Neuronal stem cell (in vitro differentiated cells): ENCODE measurements at regions not wholly inside any gene's neighbourhood (a gene's known extent, or its start where the extent isn't known, plus 50 kb on each side); places are given as distances from the start of the nearest gene placed in this dataset.

Experiments used
- DNase-seq: peaks from one replicate; pipeline ENCODE4 v3.0.0-alpha.2; 2013; ENCODE audit warnings: low spot score
- H2AFZ ChIP-seq: one replicate; pipeline ENCODE4 v1.6.1; 2013; ENCODE audit warnings: mild to moderate bottlenecking, low read length, inconsistent platforms
- H2AK5ac ChIP-seq: 2 replicates; pipeline ENCODE4 v1.6.1; 2013; ENCODE audit warnings: low read depth, mild to moderate bottlenecking, inconsistent platforms, low read length, moderate library complexity, mixed read lengths
- H2BK120ac ChIP-seq: 2 replicates; pipeline ENCODE4 v1.6.1; 2013; ENCODE audit warnings: low read depth, mild to moderate bottlenecking, inconsistent platforms, low read length, moderate library complexity, mixed read lengths
- H2BK12ac ChIP-seq: one replicate; pipeline ENCODE4 v1.6.1; 2013; ENCODE audit warnings: low read length, inconsistent platforms
- H2BK15ac ChIP-seq: 2 replicates; pipeline ENCODE4 v1.6.1; 2013; ENCODE audit warnings: mild to moderate bottlenecking, low read length, inconsistent platforms, mixed read lengths
- H2BK5ac ChIP-seq: one replicate; pipeline ENCODE4 v1.6.1; 2013; ENCODE audit warnings: inconsistent platforms, mild to moderate bottlenecking, low read length, moderate library complexity
- H3K14ac ChIP-seq: one replicate; pipeline ENCODE4 v1.6.1; 2013; ENCODE audit warnings: low read length, inconsistent platforms
- H3K18ac ChIP-seq: 2 replicates; pipeline ENCODE4 v1.6.1; 2013; ENCODE audit warnings: low read length, inconsistent platforms
- H3K23ac ChIP-seq: 2 replicates; pipeline ENCODE4 v1.6.1; 2013; ENCODE audit warnings: low read depth, mild to moderate bottlenecking, mixed read lengths, low read length, inconsistent platforms; ENCODE audit not compliant: poor library complexity
- H3K27ac ChIP-seq: replicated peaks from 3 replicates; pipeline ENCODE4 v1.5.1; 2013; ENCODE audit warnings: low read length, inconsistent platforms
- H3K27me3 ChIP-seq, 3 experiments: 2 replicates each; pipeline ENCODE4 v1.6.1; 2013; ENCODE audit warnings: low read length in 3 of 3, mild to moderate bottlenecking in 2 of 3, inconsistent platforms in 1 of 3, low read depth in 1 of 3, mixed read lengths in 1 of 3, moderate library complexity in 1 of 3; ENCODE audit not compliant: control insufficient read depth in 3 of 3, insufficient read depth in 3 of 3
- H3K36me3 ChIP-seq, 2 donors: replicated peaks in 1 of 2; 2 replicates each; pipeline ENCODE4 v1.6.1; 2013; ENCODE audit warnings: low read length in 2 of 2; ENCODE audit not compliant: control insufficient read depth in 2 of 2, insufficient read depth in 2 of 2
- H3K4ac ChIP-seq: 2 replicates; pipeline ENCODE4 v1.6.1; 2013; ENCODE audit warnings: inconsistent platforms, mild to moderate bottlenecking, low read length, moderate library complexity
- H3K4me1 ChIP-seq, 2 donors: 1 replicate in 1 of 2; 2 replicates in 1 of 2; pipeline ENCODE4 v1.6.1; 2013; ENCODE audit warnings: low read length in 2 of 2, low read depth in 1 of 2; ENCODE audit not compliant: control insufficient read depth in 2 of 2, insufficient read depth in 1 of 2
- H3K4me2 ChIP-seq: one replicate; pipeline ENCODE4 v1.6.1; 2013; ENCODE audit warnings: mild to moderate bottlenecking, low read length, inconsistent platforms; ENCODE audit not compliant: insufficient read depth, poor library complexity, severe bottlenecking
- H3K4me3 ChIP-seq, 2 donors: 2 replicates each; pipeline ENCODE4 v1.5.1; 2013; ENCODE audit warnings: low read length in 2 of 2, mild to moderate bottlenecking in 2 of 2, inconsistent platforms in 1 of 2, moderate library complexity in 1 of 2
- H3K79me1 ChIP-seq: one replicate; pipeline ENCODE4 v1.6.1; 2013; ENCODE audit warnings: low read depth, mild to moderate bottlenecking, inconsistent platforms, low read length, moderate library complexity
- H3K9ac ChIP-seq: one replicate; pipeline ENCODE4 v1.6.1; 2013; ENCODE audit warnings: mild to moderate bottlenecking, low read depth, low read length, inconsistent platforms; ENCODE audit not compliant: poor library complexity
- H3K9me3 ChIP-seq, 2 donors: replicated peaks in 1 of 2; 2 replicates each; pipeline versions ENCODE3 to v1.6.1; 2013; ENCODE audit warnings: low read length in 2 of 2, mild to moderate bottlenecking in 2 of 2, inconsistent platforms in 1 of 2, low read depth in 1 of 2, mixed read lengths in 1 of 2, moderate library complexity in 1 of 2; ENCODE audit not compliant: control insufficient read depth in 2 of 2, insufficient read depth in 1 of 2
- H4K8ac ChIP-seq: one replicate; pipeline ENCODE4 v1.6.1; 2013; ENCODE audit warnings: low read depth, mild to moderate bottlenecking, inconsistent platforms, low read length, moderate library complexity
- H4K91ac ChIP-seq: one replicate; pipeline ENCODE4 v1.6.1; 2013; ENCODE audit warnings: low read length, low read depth, mild to moderate bottlenecking, inconsistent platforms; ENCODE audit not compliant: poor library complexity
- whole genome bisulfite sequencing, 2 donors: extraction: QIAGEN DNeasy Blood & Tissue Kit; methylation state at CpG; one replicate each; pipeline ENCODE4 v1.1.7; 2013; ENCODE audit warnings: missing lambda C conversion rate in 2 of 2, mixed read lengths in 1 of 2; ENCODE audit not compliant: insufficient read length in 2 of 2, insufficient replicate concordance in 1 of 2; ENCODE audit errors: extremely low coverage in 2 of 2; 5-methylcytosine and 5-hydroxymethylcytosine counted together

DNA sequence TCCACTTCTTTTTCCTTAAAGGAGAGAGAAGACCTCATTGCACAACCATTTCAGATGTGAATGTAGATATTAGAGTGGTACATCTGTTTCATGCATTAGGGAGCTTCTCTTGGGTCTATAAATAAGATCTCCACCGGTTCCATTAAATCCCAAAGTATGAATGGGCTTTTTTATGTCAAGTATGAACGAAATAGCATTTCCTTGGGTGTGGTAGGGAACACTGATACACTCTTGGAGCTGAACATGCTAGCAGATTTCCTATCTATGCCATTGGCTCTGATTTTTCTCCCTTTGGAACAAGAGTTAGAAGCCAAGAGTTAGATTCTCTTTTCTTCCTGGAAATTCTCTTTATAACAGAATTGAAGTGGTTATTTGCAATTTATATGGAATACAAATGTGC lies 245.6 kb upstream of the ADAMTS5 start:
- no peak overlapping the region for H2BK5ac ChIP-seq
- H3K4ac ChIP-seq, result no peak overlapping the region
- no peak overlapping the region for H3K18ac ChIP-seq
- H3K27ac ChIP-seq, result no peak overlapping the region
- H3K14ac ChIP-seq, result no peak overlapping the region
- H2BK120ac ChIP-seq, result no peak overlapping the region
- no peak overlapping the region for H3K4me3 ChIP-seq
- no peaks in the 10 kb centered on the region for H3K9me3 ChIP-seq
- H3K27me3 ChIP-seq, result no peaks in the 10 kb centered on the region
- DNase-seq, result no peak
- no peak overlapping the region for H2BK12ac ChIP-seq
- H2AFZ ChIP-seq, result no peak overlapping the region
- H3K36me3 ChIP-seq, result no peaks in the 10 kb centered on the region
- no peak overlapping the region for H3K23ac ChIP-seq
- no peaks in the 10 kb centered on the region for H3K79me1 ChIP-seq
- no peak overlapping the region for H2AK5ac ChIP-seq
- H3K9ac ChIP-seq, result no peak overlapping the region
- no peak overlapping the region for H4K91ac ChIP-seq
- no peak overlapping the region for H4K8ac ChIP-seq
- no CpG with 5 or more reads among the region's 2 CpGs for WGBS, 2 donors
- H3K4me1 ChIP-seq, result peaks cover 3% of the 10 kb centered on the region in 2 donors
- no peak overlapping the region for H2BK15ac ChIP-seq
- no peak overlapping the region for H3K4me2 ChIP-seq

DNA sequence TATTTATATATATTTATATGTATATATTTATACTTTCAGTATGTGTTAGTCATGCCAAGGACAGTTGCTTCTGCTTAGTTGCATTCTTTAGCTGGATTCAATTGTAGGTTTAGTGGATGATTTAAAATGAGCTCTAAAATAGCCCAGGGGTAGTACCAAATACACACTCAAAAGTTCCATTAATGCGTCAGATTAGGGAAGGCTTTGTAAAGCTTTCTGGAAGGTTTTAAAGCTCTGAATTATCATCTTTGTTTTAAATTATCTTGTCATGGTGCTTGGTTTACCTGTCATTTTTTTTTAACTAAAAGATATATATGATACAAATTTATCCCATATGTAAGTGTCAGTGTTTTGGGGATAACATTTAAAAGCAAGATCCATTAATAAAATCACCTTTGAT lies 242.7 kb upstream of the ADAMTS5 start:
- H3K27ac ChIP-seq, result no peak overlapping the region
- no peak overlapping the region for H2BK12ac ChIP-seq
- H3K79me1 ChIP-seq, result no peaks in the 10 kb centered on the region
- H3K4me1 ChIP-seq, result peaks cover 0 to 2% of the 10 kb centered on the region in 2 donors
- H3K4me2 ChIP-seq, result no peak overlapping the region
- DNase-seq, result no peak
- no peaks in the 10 kb centered on the region for H3K27me3 ChIP-seq
- no peak overlapping the region for H3K14ac ChIP-seq
- H3K9ac ChIP-seq, result no peak overlapping the region
- no peak overlapping the region for H2BK120ac ChIP-seq
- H3K4ac ChIP-seq, result no peak overlapping the region
- no peaks in the 10 kb centered on the region for H3K36me3 ChIP-seq
- H3K9me3 ChIP-seq, result no peaks in the 10 kb centered on the region
- WGBS, 2 donors, result no CpG with 5 or more reads among the region's 1 CpG
- no peak overlapping the region for H3K23ac ChIP-seq
- H4K8ac ChIP-seq, result no peak overlapping the region
- H2AFZ ChIP-seq, result no peak overlapping the region
- H2BK5ac ChIP-seq, result no peak overlapping the region
- H4K91ac ChIP-seq, result no peak overlapping the region
- H2BK15ac ChIP-seq, result no peak overlapping the region
- no peak overlapping the region for H2AK5ac ChIP-seq
- H3K18ac ChIP-seq, result no peak overlapping the region
- no peak overlapping the region for H3K4me3 ChIP-seq

DNA sequence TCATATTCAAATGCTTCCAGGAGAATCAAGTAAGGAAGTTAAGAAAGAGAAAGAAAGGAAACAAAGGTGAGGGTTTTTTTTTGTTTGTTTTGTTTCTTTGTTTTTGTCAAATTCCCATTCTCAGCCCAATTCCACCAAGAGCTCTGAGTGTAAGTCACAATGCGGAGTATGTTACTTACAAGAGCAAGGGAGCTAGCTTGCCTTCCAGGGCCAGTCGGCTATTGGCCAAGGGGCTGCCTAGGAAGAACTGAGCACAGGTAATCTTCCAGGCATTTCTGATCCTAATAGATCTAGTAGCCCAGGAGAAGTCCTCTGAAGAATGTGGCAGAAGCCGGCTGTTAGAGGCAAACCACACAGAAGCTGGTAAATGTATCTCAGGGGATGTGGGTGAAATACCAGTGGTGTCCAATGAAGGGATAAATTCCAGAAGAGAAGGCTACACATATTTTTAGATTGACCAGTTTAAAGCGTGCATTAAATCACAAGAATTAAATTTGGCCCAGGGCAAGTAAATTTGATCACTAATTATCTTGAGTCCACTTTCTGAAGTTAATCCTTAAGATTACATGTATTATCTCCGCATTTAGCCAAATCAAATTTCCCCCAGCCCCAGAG lies 239.6 kb upstream of the ADAMTS5 start:
- no peaks in the 10 kb centered on the region for H3K27me3 ChIP-seq
- no peak overlapping the region for H2BK15ac ChIP-seq
- H2BK5ac ChIP-seq, result no peak overlapping the region
- no peak overlapping the region for H3K14ac ChIP-seq
- H3K4me3 ChIP-seq, result no peak overlapping the region
- H3K4me1 ChIP-seq, result peaks cover 0 to 2% of the 10 kb centered on the region in 2 donors
- no peak overlapping the region for H3K4ac ChIP-seq
- no CpG with 5 or more reads among the region's 5 CpGs for WGBS, 2 donors
- no peaks in the 10 kb centered on the region for H3K9me3 ChIP-seq
- no peak overlapping the region for H4K91ac ChIP-seq
- H3K36me3 ChIP-seq, result no peaks in the 10 kb centered on the region
- DNase-seq, result no peak
- no peak overlapping the region for H2BK12ac ChIP-seq
- H2AFZ ChIP-seq, result no peak overlapping the region
- H3K23ac ChIP-seq, result no peak overlapping the region
- H2AK5ac ChIP-seq, result no peak overlapping the region
- no peaks in the 10 kb centered on the region for H3K79me1 ChIP-seq
- H2BK120ac ChIP-seq, result no peak overlapping the region
- H3K9ac ChIP-seq, result no peak overlapping the region
- H3K18ac ChIP-seq, result no peak overlapping the region
- H3K4me2 ChIP-seq, result no peak overlapping the region
- no peak overlapping the region for H3K27ac ChIP-seq
- H4K8ac ChIP-seq, result no peak overlapping the region

DNA sequence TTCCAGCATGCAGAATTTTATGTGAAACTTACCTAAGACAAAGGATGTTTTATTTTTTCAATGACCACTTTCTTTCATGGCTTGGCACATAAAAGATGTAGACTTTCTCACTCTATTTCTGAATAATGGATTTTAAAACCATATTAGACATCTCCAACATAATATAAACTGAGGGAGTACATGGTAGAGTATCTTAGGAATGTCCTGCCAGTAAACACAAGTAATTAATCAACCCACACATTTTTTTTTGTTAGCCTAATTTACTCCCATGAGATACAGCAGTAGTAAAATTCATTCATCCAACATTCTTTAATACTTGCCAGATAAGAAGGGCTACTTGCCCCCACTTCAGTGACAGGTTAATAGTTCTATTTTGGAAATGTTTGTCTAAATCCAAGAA lies 235.4 kb upstream of the ADAMTS5 start:
- H2BK5ac ChIP-seq, result no peak overlapping the region
- H4K91ac ChIP-seq, result no peak overlapping the region
- no peak overlapping the region for H2BK120ac ChIP-seq
- H3K18ac ChIP-seq, result no peak overlapping the region
- H2AFZ ChIP-seq, result no peak overlapping the region
- no peak overlapping the region for H3K4ac ChIP-seq
- H3K14ac ChIP-seq, result no peak overlapping the region
- H3K4me3 ChIP-seq, result no peak overlapping the region
- no peak overlapping the region for H2BK12ac ChIP-seq
- H3K4me1 ChIP-seq, result peaks cover 0 to 2% of the 10 kb centered on the region in 2 donors
- no peak for DNase-seq
- H3K9me3 ChIP-seq, result no peaks in the 10 kb centered on the region
- H4K8ac ChIP-seq, result no peak overlapping the region
- no peaks in the 10 kb centered on the region for H3K36me3 ChIP-seq
- no peak overlapping the region for H3K4me2 ChIP-seq
- H3K79me1 ChIP-seq, result no peaks in the 10 kb centered on the region
- H3K23ac ChIP-seq, result no peak overlapping the region
- no peak overlapping the region for H2AK5ac ChIP-seq
- H3K27me3 ChIP-seq, result no peaks in the 10 kb centered on the region
- no peak overlapping the region for H3K27ac ChIP-seq
- H2BK15ac ChIP-seq, result no peak overlapping the region
- no peak overlapping the region for H3K9ac ChIP-seq
